GM18868 (cell line): ENCODE measurements at regions not wholly inside any gene's neighbourhood (a gene's known extent, or its start where the extent isn't known, plus 50 kb on each side); places are given as distances from the start of the nearest gene placed in this dataset.

ENCODE experiments used
- ATAC-seq: cut with Tn5 transposase; IDR thresholded peaks from one replicate; pipeline ENCODE4 v1.9.1; 2021; ENCODE audit warnings: mild to moderate bottlenecking, moderate library complexity; ENCODE audit not compliant: unreplicated experiment

- ATAC-seq = no peak
Measured at GRCh38 chr4:178244785-178245184, 802.5 kb upstream of the AGA start.

GRCh38 chr4:178255172-178255571, 812.9 kb upstream of the AGA start:
- no peak for ATAC-seq

GRCh38 chr4:178258603-178259002, 816.4 kb upstream of the AGA start:
- no peak for ATAC-seq

GRCh38 chr4:178259566-178259965, 817.3 kb upstream of the AGA start:
- no peak for ATAC-seq

GRCh38 chr4:178264001-178264400, 821.8 kb upstream of the AGA start:
- no peak for ATAC-seq

- no peak for ATAC-seq
Measured at GRCh38 chr4:178271386-178271785, 829.1 kb upstream of the AGA start.

- no peak for ATAC-seq
Measured at GRCh38 chr4:178273168-178273567, 830.9 kb upstream of the AGA start.

GRCh38 chr4:178275671-178276360, 833.6 kb upstream of the AGA start:
- no peak for ATAC-seq

- no peak for ATAC-seq
Measured at GRCh38 chr4:178280362-178280761, 838.1 kb upstream of the AGA start.

- ATAC-seq = no peak
Measured at GRCh38 chr4:178288462-178288861, 846.2 kb upstream of the AGA start.

- ATAC-seq = no peak
Measured at GRCh38 chr4:178293601-178294000, 851.4 kb upstream of the AGA start.

GRCh38 chr4:178296669-178297068, 854.4 kb upstream of the AGA start:
- ATAC-seq = no peak

- no peak for ATAC-seq
Measured at GRCh38 chr4:178306565-178306964, 864.3 kb upstream of the AGA start.

- ATAC-seq = no peak
Measured at GRCh38 chr4:178309890-178310289, 867.7 kb upstream of the AGA start.

GRCh38 chr4:178311997-178312396, 869.8 kb upstream of the AGA start:
- ATAC-seq = no peak

- ATAC-seq = no peak
Measured at GRCh38 chr4:178314287-178314686, 872.0 kb upstream of the AGA start.

GRCh38 chr4:178316211-178316610, 874.0 kb upstream of the AGA start:
- ATAC-seq = no peak

- ATAC-seq = no peak
Measured at GRCh38 chr4:178320003-178320402, 877.8 kb upstream of the AGA start.

GRCh38 chr4:178322524-178323183, 880.4 kb upstream of the AGA start:
- ATAC-seq = no peak

- ATAC-seq = no peak
Measured at GRCh38 chr4:178329226-178329872, 887.1 kb upstream of the AGA start.

- ATAC-seq = no peak
Measured at GRCh38 chr4:178333355-178333754, 891.1 kb upstream of the AGA start.

GRCh38 chr4:178339769-178340168, 897.5 kb upstream of the AGA start:
- no peak for ATAC-seq
